OCI-LY3 (cell line): ENCODE measurements at regions not wholly inside any gene's neighbourhood (a gene's known extent, or its start where the extent isn't known, plus 50 kb on each side); places are given as distances from the start of the nearest gene placed in this dataset.

ENCODE experiments used
- H2AFZ ChIP-seq: fragments of 200-600, 300-600 bp; shearing (Covaris generic); 2 replicates; pipeline ENCODE4 v1.6.0; 2014; ENCODE audit warnings: antibody characterized with exemption, low read depth, low read length
- H3K27ac ChIP-seq: fragments of 200-600, 300-600 bp; sonication (generic); 2 replicates; pipeline ENCODE4 v1.5.1; 2014; ENCODE audit warnings: mild to moderate bottlenecking, low read length, moderate library complexity, mixed read lengths
- H3K27me3 ChIP-seq: fragments of 200-600, 300-600 bp; sonication (generic); 2 replicates; pipeline ENCODE4 v1.6.1; 2014; ENCODE audit warnings: low read depth, low read length, mixed read lengths
- H3K36me3 ChIP-seq: fragments of 200-600, 300-600 bp; sonication (generic); replicated peaks from 2 replicates; pipeline ENCODE3; 2014; ENCODE audit warnings: low read depth, low read length, mixed read lengths
- H3K4me1 ChIP-seq: fragments of 300-600, 200-600 bp; sonication (generic); 2 replicates; pipeline ENCODE4 v1.6.1; 2014; ENCODE audit warnings: low read length, mixed read lengths
- H3K4me2 ChIP-seq: fragments of 200-600, 300-600 bp; sonication (generic); 2 replicates; pipeline ENCODE4 v1.6.1; 2014; ENCODE audit warnings: low read length, mixed read lengths
- H3K4me3 ChIP-seq: fragments of 300-600, 200-600 bp; sonication (generic); 2 replicates; pipeline ENCODE4 v1.5.1; 2014; ENCODE audit warnings: antibody characterized with exemption, mild to moderate bottlenecking, low read length, moderate library complexity
- H3K79me2 ChIP-seq: fragments of 300-600, 200-600 bp; shearing (Covaris generic); 2 replicates; pipeline ENCODE4 v1.6.1; 2014; ENCODE audit warnings: mild to moderate bottlenecking, low read length, mixed read lengths
- H3K9ac ChIP-seq: fragments of 300-600, 200-600 bp; shearing (Covaris generic); 2 replicates; pipeline ENCODE4 v1.6.0; 2014; ENCODE audit warnings: mild to moderate bottlenecking, low read length, moderate library complexity
- H3K9me3 ChIP-seq: fragments of 200-600, 300-600 bp; shearing (Covaris generic); 2 replicates; pipeline ENCODE4 v1.6.1; 2014; ENCODE audit warnings: low read length, mixed read lengths; ENCODE audit not compliant: insufficient read depth
- H4K20me1 ChIP-seq: fragments of 200-600, 300-600 bp; sonication (generic); 2 replicates; pipeline ENCODE4 v1.6.1; 2016; ENCODE audit warnings: low read length, mixed read lengths; ENCODE audit not compliant: insufficient read depth
- CTCF ChIP-seq: fragments of 200-600, 300-600 bp; sonication (generic); IDR thresholded peaks from 2 replicates; pipeline ENCODE4 v1.5.1; 2014; ENCODE audit warnings: antibody characterized with exemption, low read length, low read depth
- EZH2phosphoT487 ChIP-seq: fragments of 200-600 bp; shearing (Covaris generic); IDR thresholded peaks from 2 replicates; pipeline ENCODE4 v1.6.1; 2018; ENCODE audit warnings: antibody characterized with exemption, mixed run types, low read depth

- H3K9me3 ChIP-seq, result no peaks in the 10 kb centered on the region
- H2AFZ ChIP-seq, result no peak overlapping the region
- no peaks in the 10 kb centered on the region for H3K79me2 ChIP-seq
- no peak overlapping the region for H3K27ac ChIP-seq
- H3K9ac ChIP-seq, result no peak overlapping the region
- no peaks in the 10 kb centered on the region for H3K27me3 ChIP-seq
- H4K20me1 ChIP-seq, result no peaks in the 10 kb centered on the region
- H3K4me2 ChIP-seq, result no peak overlapping the region
- H3K4me3 ChIP-seq, result no peak overlapping the region
- peaks cover 15% of the 10 kb centered on the region for H3K4me1 ChIP-seq
- no peak for TF ChIP-seq EZH2phosphoT487
- no peak for TF ChIP-seq CTCF
- no peaks in the 10 kb centered on the region for H3K36me3 ChIP-seq
Observed at GRCh38 chr5:60377826-60378225, 322.1 kb downstream of the DEPDC1B start.

GRCh38 chr5:60376860-60377259, 323.1 kb downstream of the DEPDC1B start:
- Histone ChIP-seq H3K9me3 (no peaks in the 10 kb centered on the region), H3K4me2 (no peak overlapping the region), H3K9ac (no peak overlapping the region), H3K36me3 (no peaks in the 10 kb centered on the region), H3K79me2 (no peaks in the 10 kb centered on the region), H3K27me3 (no peaks in the 10 kb centered on the region), H3K27ac (no peak overlapping the region), H3K4me1 (peaks cover 11% of the 10 kb centered on the region), H4K20me1 (no peaks in the 10 kb centered on the region), H3K4me3 (no peak overlapping the region), H2AFZ (no peak overlapping the region)
- TF ChIP-seq EZH2phosphoT487 (no peak), CTCF (no peak)

GRCh38 chr5:60374409-60374808, 325.6 kb downstream of the DEPDC1B start:
- H3K79me2 ChIP-seq, result no peaks in the 10 kb centered on the region
- no peak for TF ChIP-seq EZH2phosphoT487
- TF ChIP-seq CTCF, result no peak
- no peaks in the 10 kb centered on the region for H3K27me3 ChIP-seq
- no peak overlapping the region for H3K27ac ChIP-seq
- no peak overlapping the region for H3K4me2 ChIP-seq
- H3K36me3 ChIP-seq, result no peaks in the 10 kb centered on the region
- no peak overlapping the region for H3K9ac ChIP-seq
- no peaks in the 10 kb centered on the region for H3K9me3 ChIP-seq
- H4K20me1 ChIP-seq, result no peaks in the 10 kb centered on the region
- H3K4me3 ChIP-seq, result no peak overlapping the region
- H3K4me1 ChIP-seq, result peaks cover 11% of the 10 kb centered on the region
- H2AFZ ChIP-seq, result no peak overlapping the region

GRCh38 chr5:60372786-60373185, 327.2 kb downstream of the DEPDC1B start:
- Histone ChIP-seq H3K36me3 (no peaks in the 10 kb centered on the region), H3K4me3 (no peak overlapping the region), H3K27ac (no peak overlapping the region), H3K9ac (no peak overlapping the region), H3K79me2 (no peaks in the 10 kb centered on the region), H3K4me2 (no peak overlapping the region), H3K9me3 (no peaks in the 10 kb centered on the region), H3K27me3 (no peaks in the 10 kb centered on the region), H2AFZ (no peak overlapping the region), H4K20me1 (no peaks in the 10 kb centered on the region), H3K4me1 (peaks cover 5% of the 10 kb centered on the region; the same call in 1 of the 2 replicates)
- TF ChIP-seq EZH2phosphoT487 (no peak), CTCF (no peak)
